ENCODE measurements at regions not wholly inside any gene's neighbourhood (a gene's known extent, or its start where the extent isn't known, plus 50 kb on each side); places are given as distances from the start of the nearest gene placed in this dataset.
"Not testable (repeated sequence)": the region's sequence is repeated elsewhere in the genome, so short reads cannot be mapped to it uniquely, and the experiment has no call there.

- H3K9ac ChIP-seq (ENCODE audit: extremely low read depth, insufficient read length, low read length); H2BK5ac ChIP-seq (ENCODE audit: insufficient read length, low read length); H2BK20ac ChIP-seq (ENCODE audit: low read depth, low read length, poor library complexity, severe bottlenecking); H3K79me2 ChIP-seq (ENCODE audit: insufficient read depth, low read length); H3K36me3 Mint-ChIP-seq (ENCODE audit: insufficient read depth in 1 of 3, low read depth in 3 of 3); H3K27me3 Mint-ChIP-seq (ENCODE audit: low read depth); H4K5ac ChIP-seq (ENCODE audit: insufficient read length, low read depth, low read length); H3K4me3 Mint-ChIP-seq; H4K8ac ChIP-seq (replicated peaks; ENCODE audit: insufficient read length, low read depth, low read length); H3K4me1 ChIP-seq (ENCODE audit: insufficient read depth, low read length); H3K27ac ChIP-seq (ENCODE audit: insufficient read length, low read depth, low read length); H4K20me1 ChIP-seq (ENCODE audit: control insufficient read depth, insufficient read depth, insufficient read length); H3K4ac ChIP-seq (ENCODE audit: low read depth, low read length); H2BK120ac ChIP-seq (ENCODE audit: low read depth, low read length, poor library complexity, severe bottlenecking); H2BK15ac ChIP-seq (ENCODE audit: low read depth, low read length); DNase-seq; H3K9me3 Mint-ChIP-seq; H3K56ac ChIP-seq (ENCODE audit: insufficient read length, low read depth, low read length); H2AFZ ChIP-seq (ENCODE audit: low read length); H3K23me2 ChIP-seq (ENCODE audit: insufficient read length, low read depth, low read length, poor library complexity, severe bottlenecking); H3K4me1 Mint-ChIP-seq; H2BK12ac ChIP-seq (ENCODE audit: insufficient read length, low read depth, low read length); H3K23ac ChIP-seq (ENCODE audit: insufficient read length, low read depth, low read length); H3T11ph ChIP-seq (ENCODE audit: low read length); H3K4me2 ChIP-seq (ENCODE audit: insufficient read depth, insufficient read length, low read length); H3K27ac Mint-ChIP-seq; H3K9me3 ChIP-seq (ENCODE audit: control insufficient read depth, low read depth, low read length); H3K14ac ChIP-seq (ENCODE audit: insufficient read depth, low read length); H2AK5ac ChIP-seq (ENCODE audit: insufficient read length, low read length); H3K79me1 ChIP-seq (ENCODE audit: insufficient read depth, low read depth, low read length, poor library complexity, severe bottlenecking); H4K91ac ChIP-seq (ENCODE audit: insufficient read length, low read depth, low read length); H3K27me3 ChIP-seq (ENCODE audit: insufficient read depth, low read length); H3K18ac ChIP-seq (ENCODE audit: insufficient read length, low read depth, low read length): not testable (repeated sequence)
- no CpG with 5 or more reads among the region's 4 CpGs for WGBS (ENCODE audit: extremely low coverage, insufficient read length, low lambda C conversion rate)
These were observed 94.1 kb upstream of the NOTCH2NLA start for GRCh38 chr1:146322893-146323292.

- H3K4me3 Mint-ChIP-seq; H4K20me1 ChIP-seq (ENCODE audit: control insufficient read depth, insufficient read depth, insufficient read length); H2BK120ac ChIP-seq (ENCODE audit: low read depth, low read length, poor library complexity, severe bottlenecking); H2AK5ac ChIP-seq (ENCODE audit: insufficient read length, low read length); H2AFZ ChIP-seq (ENCODE audit: low read length); H3K18ac ChIP-seq (ENCODE audit: insufficient read length, low read depth, low read length); H3K9me3 Mint-ChIP-seq; H3K27me3 Mint-ChIP-seq (ENCODE audit: low read depth); H3K79me1 ChIP-seq (ENCODE audit: insufficient read depth, low read depth, low read length, poor library complexity, severe bottlenecking); H3K27me3 ChIP-seq (ENCODE audit: insufficient read depth, low read length); H4K8ac ChIP-seq (replicated peaks; ENCODE audit: insufficient read length, low read depth, low read length); H3K4me1 ChIP-seq (ENCODE audit: insufficient read depth, low read length); H3K36me3 Mint-ChIP-seq (ENCODE audit: insufficient read depth in 1 of 3, low read depth in 3 of 3); H2BK12ac ChIP-seq (ENCODE audit: insufficient read length, low read depth, low read length); H4K5ac ChIP-seq (ENCODE audit: insufficient read length, low read depth, low read length); H3K27ac ChIP-seq (ENCODE audit: insufficient read length, low read depth, low read length); H3K4me1 Mint-ChIP-seq; H3K56ac ChIP-seq (ENCODE audit: insufficient read length, low read depth, low read length); H2BK5ac ChIP-seq (ENCODE audit: insufficient read length, low read length); H2BK20ac ChIP-seq (ENCODE audit: low read depth, low read length, poor library complexity, severe bottlenecking); H3K4ac ChIP-seq (ENCODE audit: low read depth, low read length); H3K9me3 ChIP-seq (ENCODE audit: control insufficient read depth, low read depth, low read length); H3K23me2 ChIP-seq (ENCODE audit: insufficient read length, low read depth, low read length, poor library complexity, severe bottlenecking); H3K79me2 ChIP-seq (ENCODE audit: insufficient read depth, low read length); H3T11ph ChIP-seq (ENCODE audit: low read length); H3K4me2 ChIP-seq (ENCODE audit: insufficient read depth, insufficient read length, low read length); DNase-seq; H3K27ac Mint-ChIP-seq; H4K91ac ChIP-seq (ENCODE audit: insufficient read length, low read depth, low read length); H3K14ac ChIP-seq (ENCODE audit: insufficient read depth, low read length); H3K9ac ChIP-seq (ENCODE audit: extremely low read depth, insufficient read length, low read length); H2BK15ac ChIP-seq (ENCODE audit: low read depth, low read length); H3K23ac ChIP-seq (ENCODE audit: insufficient read length, low read depth, low read length): not testable (repeated sequence)
- no CpG with 5 or more reads among the region's 4 CpGs for WGBS (ENCODE audit: extremely low coverage, insufficient read length, low lambda C conversion rate)
These were observed 89.9 kb upstream of the NOTCH2NLA start for GRCh38 chr1:146318715-146319114.
